Activated CD4-positive, alpha-beta T cell treated with anti-CD3 and anti-CD28 coated beads, Interleukin-2, amount 50 U/mL, for 48 hours (primary cell): ENCODE measurements at regions not wholly inside any gene's neighbourhood (a gene's known extent, or its start where the extent isn't known, plus 50 kb on each side); places are given as distances from the start of the nearest gene placed in this dataset.

Experiments used
- DNase-seq, 2 experiments: peaks; one replicate each; pipeline ENCODE4 v3.0.0-alpha.2; 2020

- DNase-seq: no peak
Observed at GRCh38 chr11:26121466-26121865, 210.5 kb upstream of the ANO3 start.

- no peak for DNase-seq
Observed at GRCh38 chr11:26126741-26127140, 205.2 kb upstream of the ANO3 start.

- DNase-seq: no peak
Observed at GRCh38 chr11:26127336-26127735, 204.6 kb upstream of the ANO3 start.

GRCh38 chr11:26131406-26131805, 200.5 kb upstream of the ANO3 start:
- no peak for DNase-seq

GRCh38 chr11:26134053-26134452, 197.9 kb upstream of the ANO3 start:
- no peak for DNase-seq

- no peak for DNase-seq
Observed at GRCh38 chr11:26134481-26135355, 197.2 kb upstream of the ANO3 start.

- no peak for DNase-seq
Observed at GRCh38 chr11:26137651-26138050, 194.3 kb upstream of the ANO3 start.

GRCh38 chr11:26142891-26143290, 189.0 kb upstream of the ANO3 start:
- no peak for DNase-seq

GRCh38 chr11:26143566-26144290, 188.2 kb upstream of the ANO3 start:
- no peak for DNase-seq

GRCh38 chr11:26144291-26144690, 187.6 kb upstream of the ANO3 start:
- no peak for DNase-seq

- DNase-seq: no peak
Observed at GRCh38 chr11:26144911-26145310, 187.0 kb upstream of the ANO3 start.

- no peak for DNase-seq
Observed at GRCh38 chr11:26149585-26149984, 182.3 kb upstream of the ANO3 start.

- DNase-seq: no peak
Observed at GRCh38 chr11:26150031-26150430, 181.9 kb upstream of the ANO3 start.

- DNase-seq: no peak
Observed at GRCh38 chr11:26158251-26158650, 173.7 kb upstream of the ANO3 start.

GRCh38 chr11:26162291-26162690, 169.6 kb upstream of the ANO3 start:
- DNase-seq: no peak

- DNase-seq: no peak
Observed at GRCh38 chr11:26186389-26186788, 145.5 kb upstream of the ANO3 start.

- no peak for DNase-seq
Observed at GRCh38 chr11:26187639-26188038, 144.3 kb upstream of the ANO3 start.

GRCh38 chr11:26188554-26188953, 143.4 kb upstream of the ANO3 start:
- no peak for DNase-seq

GRCh38 chr11:26191193-26191592, 140.7 kb upstream of the ANO3 start:
- no peak for DNase-seq

GRCh38 chr11:26193694-26194365, 138.1 kb upstream of the ANO3 start:
- no peak for DNase-seq

- no peak for DNase-seq
Observed at GRCh38 chr11:26194881-26195280, 137.0 kb upstream of the ANO3 start.

GRCh38 chr11:26198532-26199096, 133.3 kb upstream of the ANO3 start:
- no peak for DNase-seq

- no peak for DNase-seq
Observed at GRCh38 chr11:26199331-26200095, 132.4 kb upstream of the ANO3 start.
